ENCODE measurements at regions not wholly inside any gene's neighbourhood (a gene's known extent, or its start where the extent isn't known, plus 50 kb on each side); places are given as distances from the start of the nearest gene placed in this dataset.

- no peak for TF ChIP-seq POLR2A (IDR thresholded peaks at IDR 0.05; ENCODE audit: low read depth, low read length)
- TF ChIP-seq TAF1 (IDR thresholded peaks at IDR 0.05; ENCODE audit: low read depth, low read length), result no peak
- no peak for TF ChIP-seq POLR2AphosphoS5 (IDR thresholded peaks at IDR 0.05; ENCODE audit: low read depth, low read length)
- no peak for TF ChIP-seq SPI1 (IDR thresholded peaks at IDR 0.05; ENCODE audit: low read depth, low read length)
- no peak for TF ChIP-seq PAX5 (IDR thresholded peaks at IDR 0.05; ENCODE audit: insufficient read depth, low read length, severe bottlenecking)
- TF ChIP-seq POU2F2 (IDR thresholded peaks at IDR 0.05; ENCODE audit: low read depth, low read length), result no peak
These were observed 176.8 kb upstream of the RPL34 start for GRCh38 chr4:108443585-108443984.

Measured in GM12891 (cell line).